ENCODE measurements at regions not wholly inside any gene's neighbourhood (a gene's known extent, or its start where the extent isn't known, plus 50 kb on each side); places are given as distances from the start of the nearest gene placed in this dataset.

GRCh38 chr6:110036408-110037302 lies 58.5 kb downstream of the GPR6 start:
- TF ChIP-seq CTCF (conservative IDR thresholded peaks at IDR 0.05) = no peak
- no peak for TF ChIP-seq ZFX (IDR thresholded peaks at IDR 0.05)
